Stomach smooth muscle (tissue), 2 donors: ENCODE measurements at regions not wholly inside any gene's neighbourhood (a gene's known extent, or its start where the extent isn't known, plus 50 kb on each side); places are given as distances from the start of the nearest gene placed in this dataset.

Experiments
- H3K27ac ChIP-seq: one replicate; pipeline ENCODE4 v1.7.0; 2013; ENCODE audit warnings: mild to moderate bottlenecking, low read length, inconsistent platforms
- H3K27me3 ChIP-seq, 2 donors: one replicate each; pipeline ENCODE4 v1.7.0; 2013; ENCODE audit warnings: low read length in 2 of 2; ENCODE audit not compliant: insufficient read depth in 2 of 2, control insufficient read depth in 1 of 2
- H3K36me3 ChIP-seq, 2 donors: one replicate each; pipeline ENCODE4 v1.7.0; 2013; ENCODE audit warnings: low read length in 2 of 2; ENCODE audit not compliant: control insufficient read depth in 2 of 2, insufficient read depth in 2 of 2
- H3K4me1 ChIP-seq: one replicate; pipeline ENCODE4 v1.7.0; 2013; ENCODE audit warnings: low read length; ENCODE audit not compliant: control insufficient read depth, insufficient read depth
- H3K4me3 ChIP-seq, 2 donors: one replicate each; pipeline ENCODE4 v1.7.0; 2013; ENCODE audit warnings: low read length in 2 of 2
- H3K9ac ChIP-seq, 2 donors: one replicate each; pipeline ENCODE4 v1.7.0; 2013; ENCODE audit warnings: low read length in 2 of 2, mild to moderate bottlenecking in 1 of 2
- H3K9me3 ChIP-seq, 2 donors: one replicate each; pipeline ENCODE4 v1.7.0; 2013; ENCODE audit warnings: low read length in 2 of 2; ENCODE audit not compliant: control insufficient read depth in 2 of 2
- donor health status: healthy.
- donor health status: Pancreatic carcinoma.

DNA sequence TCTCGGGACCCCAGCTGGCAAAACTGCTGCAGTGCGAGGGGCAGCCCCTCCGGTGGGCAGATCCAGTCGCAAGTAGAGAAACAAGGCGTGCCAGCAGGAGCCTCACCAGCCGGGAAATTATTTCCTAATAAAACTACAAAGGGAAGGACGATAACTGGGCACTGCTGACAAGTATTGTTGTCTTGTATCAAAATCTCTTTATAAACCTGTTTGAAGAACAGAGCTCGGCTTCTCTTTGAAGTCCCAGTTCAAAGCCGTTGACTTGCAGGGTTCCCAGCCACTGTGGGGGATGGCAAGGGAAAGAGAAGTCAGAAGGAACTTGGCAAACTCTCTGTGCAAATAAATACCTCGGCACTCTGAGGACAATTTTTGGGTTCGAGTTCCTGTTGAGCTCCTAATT is 504.5 kb downstream of the CD83 start:
- Histone ChIP-seq H3K27ac (no peak overlapping the region), H3K27me3 (peaks cover 0 to 3% of the 10 kb centered on the region in 2 donors)

DNA sequence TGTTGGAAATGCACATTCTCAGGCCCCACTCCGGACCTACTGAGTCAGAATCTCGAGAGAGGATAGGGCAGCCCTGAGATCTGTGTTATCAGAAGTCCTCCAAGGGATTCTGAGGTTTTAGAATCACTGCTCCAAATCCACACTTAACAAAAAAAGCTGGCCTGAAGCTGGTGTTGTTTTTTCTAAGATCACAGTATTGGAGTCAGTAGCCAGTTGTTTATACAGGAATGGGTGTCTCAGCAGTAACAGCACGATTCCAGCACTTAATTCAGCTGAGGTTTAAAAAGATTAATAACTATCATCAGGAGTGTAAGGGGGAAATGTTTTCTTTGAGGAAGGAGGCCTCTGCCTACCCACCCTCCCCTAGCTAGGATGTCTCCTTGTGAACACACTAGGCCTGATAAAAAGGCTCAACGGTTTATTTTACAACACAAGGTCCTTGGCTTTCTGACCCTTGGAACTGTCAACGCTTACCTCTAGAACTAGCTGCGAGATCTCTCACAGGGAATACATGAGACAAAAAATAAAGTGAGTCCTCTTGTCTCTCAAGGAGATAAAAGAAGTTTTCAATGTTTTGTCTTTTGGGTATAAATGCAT is 505.4 kb downstream of the CD83 start:
- Histone ChIP-seq H3K27me3 (peaks cover 0 to 3% of the 10 kb centered on the region in 2 donors), H3K4me1 (peaks cover 2% of the 10 kb centered on the region), H3K36me3 (no peaks in the 10 kb centered on the region), H3K9me3 (peaks cover 0 to 7% of the 10 kb centered on the region in 2 donors), H3K27ac (no peak overlapping the region), H3K9ac (no peak overlapping the region), H3K4me3 (no peak overlapping the region)

More for the DNA sequence above, 504.5 kb downstream of the CD83 start:
- H3K9me3 ChIP-seq: peaks cover 0 to 6% of the 10 kb centered on the region in 2 donors
- peaks cover 2% of the 10 kb centered on the region for H3K4me1 ChIP-seq
- H3K9ac ChIP-seq: no peak overlapping the region
- no peak overlapping the region for H3K4me3 ChIP-seq
- no peaks in the 10 kb centered on the region for H3K36me3 ChIP-seq

- Histone ChIP-seq H3K9ac (no peak overlapping the region), H3K36me3 (no peaks in the 10 kb centered on the region), H3K4me3 (no peak overlapping the region), H3K4me1 (peaks cover 2% of the 10 kb centered on the region), H3K9me3 (peaks cover 0 to 7% of the 10 kb centered on the region in 2 donors), H3K27ac (no peak overlapping the region), H3K27me3 (peaks cover 0 to 2% of the 10 kb centered on the region in 2 donors)
These were observed 507.8 kb downstream of the CD83 start for GRCh38 chr6:14625173-14625895.

DNA sequence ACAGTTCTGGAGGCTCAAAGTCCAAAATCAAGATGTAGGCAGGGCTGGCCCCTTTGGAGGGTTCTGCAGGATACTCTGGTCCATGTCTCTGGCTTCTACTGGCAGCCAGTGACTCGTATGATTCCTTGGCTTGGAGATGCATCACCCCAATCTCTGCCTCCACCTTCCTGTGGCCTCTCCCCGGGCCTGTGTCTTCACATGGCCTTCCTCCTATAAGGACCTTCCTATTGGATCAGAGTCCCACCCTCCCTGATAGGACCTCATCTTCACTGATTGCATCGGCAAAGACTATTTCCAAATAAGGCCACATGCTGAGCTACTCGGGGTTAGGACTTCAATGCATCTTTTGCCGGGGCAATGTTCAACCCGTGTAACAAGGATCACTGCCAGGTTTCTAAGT is 509.0 kb downstream of the CD83 start:
- Histone ChIP-seq H3K36me3 (no peaks in the 10 kb centered on the region), H3K27me3 (peaks cover 0 to 2% of the 10 kb centered on the region in 2 donors), H3K9me3 (peaks cover 0 to 7% of the 10 kb centered on the region in 2 donors), H3K4me3 (no peak overlapping the region), H3K4me1 (peaks cover 2% of the 10 kb centered on the region), H3K9ac (no peak overlapping the region), H3K27ac (no peak overlapping the region)

GRCh38 chr6:14630016-14630415 is 512.4 kb downstream of the CD83 start:
- Histone ChIP-seq H3K27me3 (no peaks in the 10 kb centered on the region), H3K4me1 (no peaks in the 10 kb centered on the region), H3K36me3 (no peaks in the 10 kb centered on the region), H3K27ac (no peak overlapping the region), H3K9me3 (peaks cover 0 to 7% of the 10 kb centered on the region in 2 donors), H3K4me3 (no peak overlapping the region), H3K9ac (no peak overlapping the region)

- Histone ChIP-seq H3K4me3 (no peak overlapping the region), H3K9ac (no peak overlapping the region), H3K4me1 (no peaks in the 10 kb centered on the region), H3K9me3 (no peaks in the 10 kb centered on the region), H3K27me3 (no peaks in the 10 kb centered on the region), H3K36me3 (no peaks in the 10 kb centered on the region), H3K27ac (no peak overlapping the region)
These were observed 515.9 kb downstream of the CD83 start for GRCh38 chr6:14633479-14633878.

GRCh38 chr6:14634072-14634471 is 516.5 kb downstream of the CD83 start:
- no peak overlapping the region for H3K9ac ChIP-seq
- H3K27ac ChIP-seq: no peak overlapping the region
- no peaks in the 10 kb centered on the region for H3K36me3 ChIP-seq
- H3K27me3 ChIP-seq: no peaks in the 10 kb centered on the region
- no peak overlapping the region for H3K4me3 ChIP-seq
- peaks cover 1% of the 10 kb centered on the region for H3K4me1 ChIP-seq
- no peaks in the 10 kb centered on the region for H3K9me3 ChIP-seq

- Histone ChIP-seq H3K27me3 (no peaks in the 10 kb centered on the region), H3K4me3 (no peak overlapping the region), H3K4me1 (peaks cover 9% of the 10 kb centered on the region), H3K9ac (no peak overlapping the region), H3K9me3 (no peaks in the 10 kb centered on the region), H3K27ac (no peak overlapping the region), H3K36me3 (no peaks in the 10 kb centered on the region)
These were observed 517.6 kb downstream of the CD83 start for GRCh38 chr6:14635195-14635594.

GRCh38 chr6:14635934-14636591 is 518.5 kb downstream of the CD83 start:
- H3K36me3 ChIP-seq: no peaks in the 10 kb centered on the region
- no peak overlapping the region for H3K27ac ChIP-seq
- no peaks in the 10 kb centered on the region for H3K27me3 ChIP-seq
- H3K9ac ChIP-seq: no peak overlapping the region
- H3K4me1 ChIP-seq: peaks cover 9% of the 10 kb centered on the region
- H3K4me3 ChIP-seq: no peak overlapping the region
- H3K9me3 ChIP-seq: no peaks in the 10 kb centered on the region

DNA sequence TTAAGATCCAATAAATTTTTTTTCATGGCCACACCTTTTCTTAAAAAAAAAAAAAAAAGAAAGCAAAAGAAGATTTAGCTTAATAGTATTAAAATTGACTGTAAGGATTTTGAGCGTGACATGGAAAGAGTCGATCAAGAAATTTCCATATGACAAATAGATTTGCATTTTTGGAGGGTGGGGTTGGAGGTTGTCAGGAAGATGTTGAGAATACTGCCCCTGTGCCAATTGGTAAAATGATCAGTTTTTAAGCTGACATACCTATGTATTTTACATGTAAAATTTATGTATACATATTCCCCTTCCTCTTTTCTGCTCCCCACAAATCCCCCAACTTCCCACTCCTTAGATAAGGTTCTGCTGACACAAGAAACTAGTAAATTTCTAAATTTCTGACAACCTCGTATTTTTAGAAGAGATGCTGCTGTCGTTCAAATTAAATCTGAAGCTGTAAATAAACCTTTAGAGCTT is 520.9 kb downstream of the CD83 start:
- Histone ChIP-seq H3K4me3 (peak overlapping the region; percentile 53 to 67), H3K9me3 (no peaks in the 10 kb centered on the region), H3K27ac (no peak overlapping the region)

More for the DNA sequence above, 520.9 kb downstream of the CD83 start:
- Histone ChIP-seq H3K27me3 (no peaks in the 10 kb centered on the region), H3K9ac (peak overlapping the region in 1 of 2 donors; percentile 25), H3K4me1 (peaks cover 9% of the 10 kb centered on the region), H3K36me3 (no peaks in the 10 kb centered on the region)
